ENCODE measurements at regions not wholly inside any gene's neighbourhood (a gene's known extent, or its start where the extent isn't known, plus 50 kb on each side); places are given as distances from the start of the nearest gene placed in this dataset.

GRCh38 chr13:33628662-33629061 is 189.3 kb upstream of the RFC3 start:
- no peak for DNase-seq (ENCODE audit: low spot score)

DNA sequence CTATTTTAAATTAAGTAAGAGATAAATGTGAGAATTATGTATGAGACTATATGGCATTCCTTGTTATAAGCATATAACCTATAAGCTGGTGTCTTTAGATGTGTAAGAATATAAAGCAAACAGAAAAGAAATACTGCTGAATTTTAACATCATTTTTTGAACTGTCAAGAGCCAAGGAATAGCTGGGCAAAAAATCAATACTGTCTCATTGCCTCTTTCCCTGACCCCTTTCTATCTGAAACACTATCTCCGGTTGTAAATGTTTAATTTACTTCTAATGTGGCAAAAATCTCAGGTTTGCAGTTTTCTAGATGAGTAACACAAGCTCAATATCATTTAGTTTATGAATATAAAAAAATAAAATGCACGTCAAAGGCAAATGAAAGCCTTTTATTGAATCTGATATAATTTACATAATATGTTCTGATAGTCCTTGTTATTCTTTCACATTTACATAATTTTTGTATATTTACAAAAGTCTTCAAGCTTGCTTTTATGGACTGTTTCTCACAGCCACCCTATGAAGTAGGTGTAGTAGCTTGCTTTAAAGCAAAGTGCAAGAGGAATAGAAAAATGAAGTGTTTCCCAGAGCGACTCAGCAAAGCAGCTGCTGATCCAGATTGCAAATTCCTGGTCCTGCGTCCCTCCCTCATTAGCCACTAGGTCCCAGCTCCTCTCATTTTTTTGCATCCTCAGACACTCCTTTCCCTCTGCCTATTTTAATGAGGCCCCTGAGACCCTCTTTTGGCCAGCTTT is 188.2 kb upstream of the RFC3 start:
- no peak for DNase-seq (ENCODE audit: low spot score)

GRCh38 chr13:33633701-33634545 is 184.0 kb upstream of the RFC3 start:
- no peak for DNase-seq (ENCODE audit: low spot score)

DNA sequence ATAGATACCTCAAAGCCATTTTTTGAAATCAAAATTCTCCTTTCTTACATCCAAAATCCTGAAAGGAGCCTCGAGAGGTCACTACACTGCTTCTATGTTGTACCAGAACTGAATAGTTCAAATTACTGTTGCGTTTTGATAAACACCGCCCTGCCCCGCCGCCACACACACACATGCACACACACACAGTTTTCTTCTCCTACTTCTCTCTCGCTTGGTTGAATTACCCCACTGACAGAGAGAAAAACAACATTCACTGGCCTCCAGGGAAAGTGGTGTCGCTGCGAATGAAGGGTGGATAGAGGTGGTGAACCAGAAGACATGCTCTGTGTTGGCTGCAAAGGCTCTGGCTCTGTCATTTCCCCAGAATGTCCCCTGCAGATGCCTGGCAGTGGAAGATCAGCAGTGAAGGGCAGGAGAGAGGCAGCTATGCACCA is 183.4 kb upstream of the RFC3 start:
- DNase-seq (ENCODE audit: low spot score) = no peak

DNA sequence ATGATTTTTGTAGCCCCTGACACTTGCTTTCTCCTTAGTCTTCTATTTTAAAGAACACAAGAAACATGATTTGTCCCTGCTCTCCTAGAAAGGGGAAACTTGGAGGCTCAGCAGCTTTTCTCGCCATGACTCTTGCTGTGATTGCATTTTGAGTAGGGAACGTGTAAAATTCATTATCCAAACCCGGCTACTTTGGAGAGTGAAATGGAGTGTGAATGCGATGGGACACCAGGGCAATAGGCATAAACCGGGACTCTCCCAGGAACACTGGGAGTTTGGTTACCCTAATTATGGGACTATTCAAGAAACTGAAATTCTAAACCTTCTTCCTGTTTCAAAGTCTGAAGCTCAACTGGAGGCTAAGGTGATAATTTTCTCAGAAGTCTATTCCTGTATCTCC is 181.7 kb upstream of the RFC3 start:
- DNase-seq (ENCODE audit: low spot score) = no peak

DNA sequence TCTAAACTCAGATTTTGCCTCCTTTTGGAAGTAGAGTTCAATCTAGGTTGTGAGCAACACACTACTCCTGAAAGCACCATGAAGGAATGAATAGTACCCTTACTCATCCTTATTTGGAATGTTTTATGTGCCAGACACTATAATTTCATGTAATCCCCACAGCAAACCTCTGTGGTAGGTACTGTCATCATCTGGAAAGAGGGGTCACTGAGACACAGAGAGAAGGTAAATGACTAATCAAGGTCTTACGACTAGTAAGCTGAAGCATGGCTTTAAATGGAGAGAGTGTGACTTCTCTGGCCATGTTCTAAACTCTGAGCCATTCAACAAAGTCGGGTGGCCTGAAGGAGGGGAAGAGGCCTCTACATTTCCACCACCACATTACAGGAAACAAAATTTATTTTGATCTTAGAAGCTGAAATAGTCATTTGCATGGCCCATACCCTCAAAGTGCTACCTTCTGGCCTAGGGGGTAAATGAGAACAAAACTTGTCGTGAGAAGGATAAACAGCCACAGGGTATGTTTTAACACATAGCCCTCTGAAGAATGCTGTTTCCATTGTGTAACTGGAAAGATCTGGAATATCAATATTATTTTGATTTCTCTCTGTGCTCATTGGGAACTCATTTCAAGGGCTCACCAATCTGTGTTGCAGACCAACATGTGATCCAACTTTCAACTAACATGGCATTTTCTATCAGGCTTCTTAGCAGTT is 180.8 kb upstream of the RFC3 start:
- DNase-seq (ENCODE audit: low spot score) = no peak

GRCh38 chr13:33637978-33638743 is 179.8 kb upstream of the RFC3 start:
- DNase-seq (ENCODE audit: low spot score) = no peak

DNA sequence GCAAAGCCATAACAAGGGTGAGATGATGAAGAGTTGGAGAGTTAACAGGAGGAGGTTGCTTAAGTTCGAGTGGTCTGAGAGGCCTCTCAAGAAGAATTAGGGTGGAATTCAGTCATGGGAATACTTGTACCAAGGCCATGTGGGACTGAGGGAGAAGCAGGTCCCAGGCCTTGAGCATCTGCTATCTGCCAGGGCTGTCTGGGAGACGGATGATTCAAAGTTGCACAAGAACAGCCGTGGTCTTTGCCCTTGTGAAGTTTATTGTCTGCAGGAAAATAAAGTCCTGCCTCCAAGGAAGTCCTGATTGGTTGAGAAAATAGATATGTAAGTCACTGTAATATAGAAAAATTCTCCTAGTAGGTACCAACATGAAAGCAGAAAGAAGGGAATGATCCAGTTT is 178.8 kb upstream of the RFC3 start:
- DNase-seq (ENCODE audit: low spot score) = no peak

DNA sequence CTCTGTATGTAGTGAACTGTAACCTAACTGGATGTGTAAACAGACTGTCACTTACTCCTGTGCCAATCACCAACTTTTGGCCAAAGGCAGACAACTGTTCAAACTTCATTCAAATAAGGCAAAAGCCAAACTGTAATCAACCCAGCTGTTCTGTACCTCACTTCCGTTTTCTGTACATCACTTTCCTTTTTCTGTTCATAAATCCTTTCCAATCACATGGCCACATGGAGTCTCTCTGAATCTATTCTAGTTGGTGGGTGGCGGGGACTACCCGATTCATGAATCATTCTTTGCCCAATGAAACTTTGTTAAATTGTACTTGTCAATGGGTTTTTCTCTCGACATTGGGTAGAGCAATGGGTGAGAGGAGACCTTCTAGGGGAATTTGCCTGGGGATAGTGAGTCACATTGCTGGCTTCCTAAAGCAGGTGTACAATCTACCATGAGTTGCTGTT is 178.3 kb upstream of the RFC3 start:
- peak; percentile 17 for DNase-seq (ENCODE audit: low spot score)

- no peak for DNase-seq (ENCODE audit: low spot score)
Observed at GRCh38 chr13:33640832-33641231, 177.1 kb upstream of the RFC3 start.

- no peak for DNase-seq (ENCODE audit: low spot score)
Observed at GRCh38 chr13:33642374-33643065, 175.4 kb upstream of the RFC3 start.

DNA sequence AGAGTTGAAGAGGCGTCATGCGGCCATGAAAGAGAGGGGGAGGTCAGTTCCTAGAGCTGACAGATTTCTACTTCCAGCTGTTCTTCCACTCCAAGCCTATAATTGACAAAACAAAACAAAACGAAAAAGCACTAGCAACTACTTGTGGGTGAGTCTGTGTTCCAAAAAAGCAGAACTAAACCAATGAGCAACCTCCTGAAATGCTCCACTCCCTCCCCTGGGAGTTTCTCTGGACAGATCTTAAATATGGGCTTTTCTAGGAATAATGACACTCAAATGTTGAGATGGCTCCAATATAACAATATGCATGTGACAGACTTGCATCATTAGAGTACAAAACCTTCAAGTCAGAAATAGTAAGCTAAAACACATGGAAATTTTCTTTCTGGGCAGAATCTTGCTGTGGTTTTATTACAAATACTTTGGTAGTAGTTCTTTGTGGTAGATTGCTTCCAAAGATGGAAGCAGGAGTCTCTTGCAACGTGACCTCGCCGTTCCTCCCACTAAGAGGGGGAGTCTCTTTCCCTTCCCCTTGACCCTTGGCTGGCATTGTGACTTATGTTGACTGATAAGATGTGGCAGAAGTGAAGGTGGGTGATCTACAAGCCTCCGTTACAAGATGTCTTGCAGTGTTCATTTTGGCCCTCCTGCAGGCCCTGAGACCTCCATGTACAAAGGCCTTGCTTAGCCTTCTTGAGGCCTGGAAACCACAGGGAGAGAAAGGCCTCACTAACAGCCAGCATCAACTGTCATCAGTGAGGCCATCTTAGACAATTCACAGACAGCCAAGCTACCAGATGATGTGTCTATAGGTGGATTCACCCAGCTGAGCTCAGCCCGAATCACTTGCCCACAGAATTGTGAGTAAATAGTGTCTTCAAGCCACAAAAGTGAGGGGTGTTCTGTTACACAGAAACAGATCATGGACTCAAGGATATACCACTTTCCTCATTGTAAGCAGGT is 173.1 kb upstream of the RFC3 start:
- DNase-seq (ENCODE audit: low spot score) = no peak

GRCh38 chr13:33645591-33646554 is 172.1 kb upstream of the RFC3 start:
- DNase-seq (ENCODE audit: low spot score) = no peak

- DNase-seq (ENCODE audit: low spot score) = no peak
Observed at GRCh38 chr13:33649212-33649878, 168.6 kb upstream of the RFC3 start.

GRCh38 chr13:33651766-33652165 is 166.2 kb upstream of the RFC3 start:
- no peak for DNase-seq (ENCODE audit: low spot score)

GRCh38 chr13:33657274-33657673 is 160.7 kb upstream of the RFC3 start:
- no peak for DNase-seq (ENCODE audit: low spot score)

DNA sequence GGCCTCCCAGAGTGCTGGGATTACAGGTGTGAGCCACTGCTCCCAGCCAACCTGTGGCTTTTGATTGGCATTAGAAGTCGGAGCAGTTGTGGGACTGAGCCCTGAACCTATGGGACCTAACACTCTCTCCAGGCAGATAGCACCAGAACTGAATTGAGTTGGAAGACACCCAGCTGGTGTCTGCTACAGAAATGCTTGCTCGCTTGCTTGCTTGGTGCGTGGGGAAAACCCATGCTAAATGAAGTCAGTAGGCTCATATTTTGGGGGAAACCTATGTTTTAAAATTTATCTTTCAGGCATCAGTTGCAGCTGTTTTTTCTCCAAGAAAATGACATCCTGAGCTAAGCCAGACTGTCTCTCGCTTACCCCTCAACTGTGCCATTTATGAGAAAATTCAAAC is 158.5 kb upstream of the RFC3 start:
- DNase-seq (ENCODE audit: low spot score) = no peak

DNA sequence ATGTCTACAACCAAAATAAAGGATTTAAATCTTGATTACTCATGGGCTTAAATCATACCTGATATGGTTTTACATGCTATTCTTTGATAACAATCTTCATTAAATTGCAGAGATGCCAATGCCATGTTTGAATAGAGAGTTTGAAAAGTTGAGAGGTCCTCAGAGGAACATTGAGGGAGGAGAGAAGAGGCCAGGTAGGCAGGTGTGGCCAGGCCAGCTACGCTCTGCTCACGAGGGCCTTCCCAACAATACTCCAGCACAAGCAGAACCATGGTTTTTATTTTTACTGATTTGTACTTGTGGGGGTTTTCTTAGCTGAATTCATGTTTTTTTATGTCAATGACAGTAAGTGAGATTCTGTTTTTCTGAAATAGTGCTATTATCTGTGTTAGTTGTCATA is 158.1 kb upstream of the RFC3 start:
- DNase-seq (ENCODE audit: low spot score) = no peak

Data from NAMALWA (cell line).